IPS DF 6.9 (cell line): ENCODE measurements at regions not wholly inside any gene's neighbourhood (a gene's known extent, or its start where the extent isn't known, plus 50 kb on each side); places are given as distances from the start of the nearest gene placed in this dataset.

ENCODE experiments used
- DNase-seq: peaks from one replicate; pipeline ENCODE4 v3.0.0-alpha.2; 2013; ENCODE audit warnings: low read depth, low spot score
- H3K27ac ChIP-seq: one replicate; pipeline ENCODE4 v1.5.1; 2013; ENCODE audit warnings: low read length, control low read depth
- H3K27me3 ChIP-seq: 2 replicates; pipeline ENCODE4 v1.6.1; 2013; ENCODE audit warnings: mild to moderate bottlenecking, low read length; ENCODE audit not compliant: control insufficient read depth, insufficient read depth
- H3K36me3 ChIP-seq: 2 replicates; pipeline ENCODE4 v1.6.1; 2013; ENCODE audit warnings: low read length; ENCODE audit not compliant: control insufficient read depth, insufficient read depth
- H3K4me1 ChIP-seq: 2 replicates; pipeline ENCODE4 v1.6.1; 2013; ENCODE audit warnings: low read length; ENCODE audit not compliant: control insufficient read depth, insufficient read depth
- H3K4me3 ChIP-seq: 2 replicates; pipeline ENCODE4 v1.5.1; 2013; ENCODE audit warnings: mild to moderate bottlenecking, low read length
- H3K9me3 ChIP-seq: 2 replicates; pipeline ENCODE4 v1.6.1; 2013; ENCODE audit warnings: low read length, inconsistent platforms; ENCODE audit not compliant: control insufficient read depth, insufficient read depth
- WGBS: extraction: QIAGEN DNeasy Blood & Tissue Kit; methylation state at CpG from one replicate; pipeline ENCODE4 v1.1.7; 2013; ENCODE audit warnings: mixed read lengths, missing lambda C conversion rate; ENCODE audit not compliant: insufficient read length, insufficient coverage; 5-methylcytosine and 5-hydroxymethylcytosine counted together

DNA sequence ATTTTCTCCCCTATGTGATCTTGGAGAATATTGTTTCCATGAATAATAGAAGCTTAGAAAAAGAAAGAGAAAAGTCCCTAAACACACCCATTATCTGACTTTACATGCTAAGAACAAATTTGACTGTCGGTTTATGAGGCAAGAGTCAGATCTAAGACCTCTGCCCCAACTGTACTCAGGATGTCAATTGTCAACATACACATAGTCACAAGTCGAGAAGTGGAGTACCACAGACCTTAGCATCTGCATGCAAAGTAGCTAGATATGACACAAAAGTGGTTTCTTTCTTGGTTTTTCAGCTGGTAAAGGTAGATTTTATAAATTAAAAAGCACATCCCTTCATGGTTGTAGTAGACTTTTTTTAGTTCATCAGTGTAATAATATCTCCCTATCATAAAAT is 97.2 kb upstream of the DPYD start:
- WGBS = no CpG with 5 or more reads among the region's 2 CpGs
- Histone ChIP-seq H3K4me1 (no peaks in the 10 kb centered on the region), H3K27me3 (no peaks in the 10 kb centered on the region), H3K4me3 (no peak overlapping the region), H3K36me3 (no peaks in the 10 kb centered on the region), H3K27ac (no peak overlapping the region), H3K9me3 (no peaks in the 10 kb centered on the region)
- no peak for DNase-seq

DNA sequence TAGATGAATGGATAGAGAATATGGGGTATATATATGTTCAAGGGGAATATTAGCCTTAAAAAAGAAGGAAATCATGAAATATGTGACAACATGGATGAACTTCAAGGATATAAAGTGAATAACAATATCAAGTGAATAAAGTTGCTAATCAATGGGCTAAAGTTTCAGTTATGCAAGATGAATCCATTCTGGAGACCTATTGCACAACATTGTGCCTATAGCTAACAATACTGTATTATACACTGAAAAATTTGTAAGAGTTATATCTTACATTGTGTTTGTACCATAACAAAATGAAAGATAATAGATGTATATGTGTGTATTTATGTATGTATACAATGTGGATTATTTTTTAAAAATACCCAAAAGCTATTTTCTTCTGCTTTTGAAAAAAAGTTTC is 96.3 kb upstream of the DPYD start:
- Histone ChIP-seq H3K27ac (no peak overlapping the region), H3K4me1 (no peaks in the 10 kb centered on the region), H3K36me3 (no peaks in the 10 kb centered on the region), H3K27me3 (no peaks in the 10 kb centered on the region), H3K9me3 (no peaks in the 10 kb centered on the region), H3K4me3 (no peak overlapping the region)
- DNase-seq = no peak

GRCh38 chr1:98008373-98008772 is 87.5 kb upstream of the DPYD start:
- H3K36me3 ChIP-seq = no peaks in the 10 kb centered on the region
- no peak overlapping the region for H3K4me3 ChIP-seq
- H3K9me3 ChIP-seq = no peaks in the 10 kb centered on the region
- H3K27ac ChIP-seq = no peak overlapping the region
- H3K27me3 ChIP-seq = no peaks in the 10 kb centered on the region
- no peaks in the 10 kb centered on the region for H3K4me1 ChIP-seq
- whole genome bisulfite sequencing = no CpG with 5 or more reads among the region's 1 CpG
- no peak for DNase-seq

DNA sequence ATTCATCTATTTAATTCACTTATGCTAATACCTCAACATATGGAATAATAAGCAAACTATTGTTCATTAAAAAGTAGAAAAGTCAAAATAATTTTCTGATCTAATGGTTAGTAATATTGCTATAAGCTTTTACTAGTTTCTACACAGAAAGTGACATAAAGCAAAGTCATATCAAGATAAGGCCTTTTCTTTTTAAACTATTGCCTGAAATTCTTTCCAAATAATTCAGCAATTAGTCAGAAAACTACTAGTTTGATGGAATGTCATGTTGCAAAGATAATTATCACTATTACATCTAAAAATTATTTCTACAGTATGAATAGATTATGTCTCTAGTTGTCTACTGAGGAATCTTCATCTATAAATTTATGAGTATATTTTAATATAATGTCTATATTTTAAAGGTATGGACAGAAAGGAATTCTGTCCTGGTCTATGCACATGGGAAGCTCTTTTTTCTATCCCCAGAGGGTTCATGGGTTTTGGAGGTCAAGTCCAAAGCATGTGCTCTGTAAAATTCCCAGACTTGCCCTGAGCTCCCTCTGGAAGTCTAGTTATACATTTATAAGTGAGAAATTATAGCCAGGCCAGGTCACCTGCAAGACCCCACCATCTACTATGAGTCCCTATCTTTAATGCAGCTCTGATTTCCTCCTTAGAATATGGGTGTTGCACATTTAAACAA is 84.6 kb upstream of the DPYD start:
- no peak overlapping the region for H3K4me3 ChIP-seq
- no peaks in the 10 kb centered on the region for H3K27me3 ChIP-seq
- DNase-seq = no peak
- H3K36me3 ChIP-seq = no peaks in the 10 kb centered on the region
- no peaks in the 10 kb centered on the region for H3K9me3 ChIP-seq
- H3K4me1 ChIP-seq = no peaks in the 10 kb centered on the region
- H3K27ac ChIP-seq = no peak overlapping the region

DNA sequence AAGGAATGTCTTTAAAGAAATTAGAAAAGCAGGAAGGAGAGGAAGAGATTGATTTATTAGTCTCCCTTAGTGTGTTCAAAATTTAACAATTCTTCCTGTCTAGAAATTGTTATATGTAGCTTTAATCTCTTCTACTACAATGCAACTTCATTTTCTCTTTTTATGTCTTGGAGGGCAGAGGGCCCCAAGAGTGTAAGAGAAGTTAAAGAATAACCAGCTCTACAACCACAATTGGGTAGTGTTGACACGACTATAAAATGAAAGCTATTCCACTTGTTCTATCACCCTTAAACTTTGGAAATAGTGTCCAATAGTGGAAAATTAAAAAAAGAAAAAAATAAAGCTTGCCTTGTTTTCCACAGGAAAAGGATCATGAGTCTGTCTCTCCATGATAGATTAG is 82.6 kb upstream of the DPYD start:
- WGBS = no CpG with 5 or more reads among the region's 1 CpG
- Histone ChIP-seq H3K27ac (no peak overlapping the region), H3K9me3 (no peaks in the 10 kb centered on the region), H3K36me3 (no peaks in the 10 kb centered on the region), H3K27me3 (no peaks in the 10 kb centered on the region), H3K4me1 (no peaks in the 10 kb centered on the region), H3K4me3 (no peak overlapping the region)
- DNase-seq = no peak

DNA sequence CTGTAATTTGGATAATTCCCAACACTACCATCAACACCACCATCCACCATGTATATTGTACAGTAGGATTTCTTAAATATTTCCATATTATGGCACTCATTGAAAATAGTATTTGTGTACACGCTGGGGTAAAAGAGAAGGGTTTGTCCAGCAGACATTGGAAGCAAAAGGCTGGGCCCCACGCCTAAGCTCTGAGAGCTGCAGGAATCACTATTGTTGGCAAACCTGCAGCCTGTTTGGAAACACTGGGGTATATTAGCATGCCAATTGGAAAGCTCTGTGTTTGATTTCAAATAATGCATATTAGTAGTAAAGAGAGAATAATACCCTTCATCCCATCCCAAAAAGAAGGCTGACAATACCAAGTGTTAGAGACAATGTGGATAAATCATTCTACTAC is 81.5 kb upstream of the DPYD start:
- H3K36me3 ChIP-seq = no peaks in the 10 kb centered on the region
- no peak overlapping the region for H3K4me3 ChIP-seq
- no peak overlapping the region for H3K27ac ChIP-seq
- no peak for DNase-seq
- no peaks in the 10 kb centered on the region for H3K4me1 ChIP-seq
- H3K9me3 ChIP-seq = no peaks in the 10 kb centered on the region
- WGBS = no CpG with 5 or more reads among the region's 2 CpGs
- no peaks in the 10 kb centered on the region for H3K27me3 ChIP-seq

DNA sequence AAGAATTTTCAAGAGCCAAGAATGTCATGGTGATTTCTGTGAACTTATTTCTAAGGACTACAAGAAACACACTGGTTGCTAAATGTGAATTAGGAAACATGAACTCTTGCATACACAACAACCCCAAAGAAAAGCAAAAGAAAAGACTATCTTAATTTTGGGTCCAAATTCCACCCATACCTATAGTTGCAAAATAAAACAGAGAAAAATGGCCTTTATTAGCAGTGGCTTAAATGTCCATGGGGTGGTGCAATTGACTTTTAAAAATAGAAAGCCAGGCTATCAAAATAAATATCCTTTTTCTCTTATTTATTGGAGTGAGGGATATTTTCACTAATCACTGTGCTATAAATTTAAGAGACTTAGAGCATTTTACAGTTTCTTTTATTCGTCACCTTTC is 80.9 kb upstream of the DPYD start:
- Histone ChIP-seq H3K9me3 (no peaks in the 10 kb centered on the region), H3K4me1 (no peaks in the 10 kb centered on the region), H3K36me3 (no peaks in the 10 kb centered on the region), H3K27ac (no peak overlapping the region), H3K4me3 (no peak overlapping the region), H3K27me3 (no peaks in the 10 kb centered on the region)
- no peak for DNase-seq
- WGBS = no CpG with 5 or more reads among the region's 1 CpG

- DNase-seq = no peak
- Histone ChIP-seq H3K27ac (no peak overlapping the region), H3K9me3 (no peaks in the 10 kb centered on the region), H3K36me3 (no peaks in the 10 kb centered on the region), H3K4me1 (no peaks in the 10 kb centered on the region), H3K4me3 (no peak overlapping the region), H3K27me3 (no peaks in the 10 kb centered on the region)
- no CpG with 5 or more reads among the region's 1 CpG for whole genome bisulfite sequencing
These were observed 78.5 kb upstream of the DPYD start for GRCh38 chr1:97999320-97999719.

DNA sequence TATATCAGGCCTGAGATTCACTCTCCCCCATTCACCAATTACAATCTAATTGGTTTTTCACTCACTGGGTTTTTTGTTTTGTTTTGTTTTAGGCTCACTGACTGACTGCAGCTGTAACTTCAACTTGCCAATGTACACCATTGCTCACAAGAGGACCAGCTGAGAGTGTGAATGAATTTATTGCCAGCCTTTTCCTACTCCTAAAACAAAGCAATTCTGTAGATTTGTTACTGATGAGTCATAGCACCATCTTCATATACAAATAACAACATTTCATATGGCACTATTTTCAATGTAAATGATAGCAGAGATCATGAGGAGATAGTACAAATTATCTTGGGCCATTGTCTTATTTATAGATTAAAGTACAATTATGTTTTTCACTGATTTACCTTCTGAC is 76.0 kb upstream of the DPYD start:
- Histone ChIP-seq H3K4me3 (no peak overlapping the region), H3K27ac (no peak overlapping the region), H3K9me3 (no peaks in the 10 kb centered on the region), H3K27me3 (no peaks in the 10 kb centered on the region), H3K36me3 (no peaks in the 10 kb centered on the region), H3K4me1 (no peaks in the 10 kb centered on the region)
- no peak for DNase-seq

- no CpG with 5 or more reads among the region's 4 CpGs for WGBS
- DNase-seq = no peak
- Histone ChIP-seq H3K27me3 (no peaks in the 10 kb centered on the region), H3K9me3 (no peaks in the 10 kb centered on the region), H3K4me3 (no peak overlapping the region), H3K27ac (no peak overlapping the region), H3K4me1 (no peaks in the 10 kb centered on the region), H3K36me3 (no peaks in the 10 kb centered on the region)
These were observed 68.4 kb upstream of the DPYD start for GRCh38 chr1:97989094-97989680.
